HEK293 (cell line): ENCODE measurements at regions not wholly inside any gene's neighbourhood (a gene's known extent, or its start where the extent isn't known, plus 50 kb on each side); places are given as distances from the start of the nearest gene placed in this dataset.

Experiments used
- CTCF ChIA-PET: fragments of 350-600 bp; formaldehyde crosslinking; extraction: SDS; loops from one replicate; lab custom pipeline; 2021; ENCODE audit warnings: antibody characterized with exemption; lab: Yijun Ruan, JAX
- POLR2A ChIA-PET: fragments of 300-600 bp; formaldehyde crosslinking; extraction: SDS; loops from one replicate; lab custom pipeline; 2020; ENCODE audit warnings: antibody characterized with exemption, inconsistent platforms; lab: Yijun Ruan, JAX
- H3K27ac ChIP-seq: fragments of 200-500 bp; sonication (Bioruptor generic); 2 replicates; pipeline ENCODE4 v1.5.1; 2014; ENCODE audit warnings: low read depth, low read length, control low read depth, inconsistent platforms; ENCODE audit errors: extremely low read depth
- H3K36me3 ChIP-seq, 2 experiments: fragments of 200-500 bp in 1 of 2; sonication (Bioruptor generic) in 1 of 2; 1 replicate in 1 of 2; 2 replicates in 1 of 2; pipeline ENCODE4 v1.5.1; 2014 to 2017; ENCODE audit warnings: inconsistent platforms in 2 of 2, low read length in 2 of 2; ENCODE audit not compliant: control insufficient read depth in 2 of 2, insufficient read depth in 1 of 2
- H3K4me1 ChIP-seq: fragments of 200-500 bp; sonication (Bioruptor generic); 2 replicates; pipeline ENCODE4 v1.5.1; 2014; ENCODE audit warnings: mild to moderate bottlenecking, low read length, inconsistent platforms; ENCODE audit not compliant: control insufficient read depth, insufficient read depth
- H3K4me3 ChIP-seq: 2 replicates; pipeline ENCODE4 v1.5.1; 2011; ENCODE audit warnings: low read depth, mild to moderate bottlenecking, control low read depth, low read length, moderate library complexity
- H3K9me3 ChIP-seq: fragments of 200-500 bp; sonication (Bioruptor generic); 2 replicates; pipeline ENCODE4 v1.5.1; 2014; ENCODE audit warnings: low read depth, low read length, inconsistent platforms; ENCODE audit not compliant: control insufficient read depth, insufficient read depth
- HOXC10 ChIP-seq: sonication (generic); formaldehyde crosslinking; IDR thresholded peaks from 2 replicates; pipeline ENCODE4 v1.8.1; 2023; ENCODE audit warnings: mild to moderate bottlenecking, missing genetic modification reagents
- KLF9 ChIP-seq: fragments of 450-650 bp; formaldehyde crosslinking; IDR thresholded peaks from 2 replicates; pipeline ENCODE4 v1.5.1; 2016; ENCODE audit warnings: missing biosample characterization, missing genetic modification characterization, low read depth
- SP2 ChIP-seq: fragments of 450-650 bp; formaldehyde crosslinking; IDR thresholded peaks from 2 replicates; pipeline ENCODE4 v1.5.1; 2016; ENCODE audit warnings: missing biosample characterization, missing genetic modification characterization
- ZBTB17 ChIP-seq: fragments of 450-650 bp; formaldehyde crosslinking; IDR thresholded peaks from 2 replicates; pipeline ENCODE4 v1.5.1; 2016; ENCODE audit warnings: missing biosample characterization, missing genetic modification characterization
- ZNF133 ChIP-seq: fragments of 450-650 bp; formaldehyde crosslinking; IDR thresholded peaks from 2 replicates; pipeline ENCODE4 v1.5.1; 2016; ENCODE audit warnings: missing biosample characterization, missing genetic modification characterization
- ZNF157 ChIP-seq: fragments of 450-650 bp; formaldehyde crosslinking; IDR thresholded peaks from 2 replicates; pipeline ENCODE4 v1.5.1; 2016; ENCODE audit warnings: missing biosample characterization, missing genetic modification characterization
- ZNF561 ChIP-seq: fragments of 450-650 bp; IDR thresholded peaks from 2 replicates; pipeline ENCODE4 v1.5.1; 2018; ENCODE audit warnings: missing biosample characterization, missing genetic modification characterization, borderline replicate concordance
- ZNF585B ChIP-seq: fragments of 450-650 bp; formaldehyde crosslinking; IDR thresholded peaks from 2 replicates; pipeline ENCODE4 v1.5.1; 2016; ENCODE audit warnings: missing biosample characterization, missing genetic modification characterization
- ZNF701 ChIP-seq: fragments of 450-650 bp; formaldehyde crosslinking; IDR thresholded peaks from 2 replicates; pipeline ENCODE4 v1.5.1; 2016; ENCODE audit warnings: missing biosample characterization, missing genetic modification characterization
- ZNF76 ChIP-seq: fragments of 450-650 bp; formaldehyde crosslinking; IDR thresholded peaks from 2 replicates; pipeline ENCODE4; 2016; ENCODE audit warnings: low read depth, missing biosample characterization, missing genetic modification characterization, borderline replicate concordance
- ZSCAN23 ChIP-seq: fragments of 450-650 bp; formaldehyde crosslinking; IDR thresholded peaks from 2 replicates; pipeline ENCODE4 v1.5.1; 2016; ENCODE audit warnings: missing biosample characterization, missing genetic modification characterization
- TF ChIP-seq, protein P1 (sequence below): fragments of 450-650 bp; formaldehyde crosslinking; IDR thresholded peaks from 2 replicates; pipeline ENCODE4 v1.5.1; 2016; ENCODE audit warnings: missing biosample characterization, missing genetic modification characterization
- TF ChIP-seq, protein P2 (sequence below): fragments of 450-650 bp; IDR thresholded peaks from 2 replicates; pipeline ENCODE4 v1.5.1; 2018; ENCODE audit warnings: missing biosample characterization, mild to moderate bottlenecking, missing genetic modification characterization
- TF ChIP-seq, protein P3 (sequence below): fragments of 450-650 bp; formaldehyde crosslinking; IDR thresholded peaks from 2 replicates; pipeline ENCODE4 v1.5.1; 2016; ENCODE audit warnings: missing biosample characterization, missing genetic modification characterization

DNA sequence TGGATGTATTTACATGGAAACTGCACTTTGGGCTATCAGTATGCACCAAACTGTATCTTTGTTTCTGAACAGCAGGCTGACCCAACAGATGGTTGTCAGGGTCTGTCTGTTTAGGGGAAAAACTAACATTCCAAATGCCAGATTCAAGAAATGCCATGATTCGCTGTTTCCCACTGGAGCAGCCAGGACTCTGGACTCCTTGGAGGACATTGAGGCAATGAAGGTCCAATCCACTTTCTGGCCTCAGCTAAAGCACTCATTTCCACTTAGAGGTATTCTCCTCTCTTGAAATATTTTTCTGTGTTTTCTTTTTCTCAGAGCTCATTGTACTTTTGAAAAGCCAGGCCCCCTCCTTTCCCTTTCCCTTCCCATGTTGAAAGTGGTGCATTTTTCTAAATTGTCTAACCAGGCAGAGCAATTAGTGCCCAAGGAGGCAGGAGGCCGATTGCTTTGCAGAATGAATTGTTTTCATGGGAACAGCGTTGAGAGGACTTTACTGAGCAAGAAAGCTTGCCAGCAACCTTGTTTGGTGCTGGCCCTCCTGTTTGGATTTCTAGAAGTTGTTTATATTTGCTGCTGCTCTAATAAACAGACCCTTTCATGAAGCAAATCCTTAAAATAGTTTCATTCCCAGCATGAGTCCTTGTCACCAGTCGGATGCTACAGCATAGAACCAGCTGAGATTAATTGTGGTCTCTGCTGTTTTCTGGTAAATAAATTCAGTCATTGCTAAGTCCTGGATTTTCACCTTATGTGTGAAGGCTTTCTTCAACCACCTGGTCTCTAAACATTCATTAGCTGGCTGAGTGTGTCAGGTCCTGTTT lies 132.8 kb upstream of the TAF11L2 start:
- H3K4me3 ChIP-seq = no peak overlapping the region
- ChIA-PET CTCF (no interaction called here), POLR2A (interaction anchor here (1.3 kb wide), 1 partner anchor 9 kb away, joined by 4 read pairs; no protein-coding TSS in a partner anchor)
- no peaks in the 10 kb centered on the region for H3K9me3 ChIP-seq
- H3K27ac ChIP-seq = peak overlapping the region; percentile 0; the same call in 1 of the 2 replicates
- H3K4me1 ChIP-seq = peaks cover 18% of the 10 kb centered on the region
- H3K36me3 ChIP-seq = no peaks in the 10 kb centered on the region
- TF ChIP-seq, protein P1, sequence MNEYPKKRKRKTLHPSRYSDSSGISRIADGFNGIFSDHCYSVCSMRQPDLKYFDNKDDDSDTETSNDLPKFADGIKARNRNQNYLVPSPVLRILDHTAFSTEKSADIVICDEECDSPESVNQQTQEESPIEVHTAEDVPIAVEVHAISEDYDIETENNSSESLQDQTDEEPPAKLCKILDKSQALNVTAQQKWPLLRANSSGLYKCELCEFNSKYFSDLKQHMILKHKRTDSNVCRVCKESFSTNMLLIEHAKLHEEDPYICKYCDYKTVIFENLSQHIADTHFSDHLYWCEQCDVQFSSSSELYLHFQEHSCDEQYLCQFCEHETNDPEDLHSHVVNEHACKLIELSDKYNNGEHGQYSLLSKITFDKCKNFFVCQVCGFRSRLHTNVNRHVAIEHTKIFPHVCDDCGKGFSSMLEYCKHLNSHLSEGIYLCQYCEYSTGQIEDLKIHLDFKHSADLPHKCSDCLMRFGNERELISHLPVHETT (tag by site-specific recombination) = no peak
- peak; percentile 67 for TF ChIP-seq ZNF133

DNA sequence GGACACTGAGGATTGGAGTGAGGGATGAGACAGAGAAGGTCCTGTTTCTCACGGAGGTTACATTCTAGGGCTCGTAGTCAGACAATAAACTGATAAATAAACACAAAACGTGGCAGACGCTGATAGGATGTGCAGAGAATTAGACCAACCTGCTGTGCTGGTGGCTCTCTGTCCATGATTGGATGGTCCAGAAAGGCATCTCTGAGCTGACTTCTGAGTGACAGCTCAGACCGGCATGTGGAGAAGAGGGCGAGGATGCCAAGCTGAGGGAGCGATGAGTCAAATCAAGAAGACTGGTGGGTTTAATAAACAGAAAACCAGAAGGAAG lies 132.3 kb upstream of the TAF11L2 start:
- Histone ChIP-seq H3K4me1 (peaks cover 13% of the 10 kb centered on the region), H3K9me3 (no peaks in the 10 kb centered on the region), H3K36me3 (no peaks in the 10 kb centered on the region), H3K4me3 (no peak overlapping the region), H3K27ac (peak overlapping the region; percentile 0; the same call in 1 of the 2 replicates)
- POLR2A ChIA-PET = interaction anchor here (1.3 kb wide), 1 partner anchor 8 kb away, joined by 4 read pairs; no protein-coding TSS in a partner anchor
- TF ChIP-seq SP2 (tag by site-specific recombination) (peak; percentile 59), HOXC10 (CRISPR knock-in tag) (no peak)
- CTCF ChIA-PET = interaction anchor here (0.6 kb wide), 1 partner anchor 83 kb away, joined by 5 read pairs; no protein-coding TSS in a partner anchor

DNA sequence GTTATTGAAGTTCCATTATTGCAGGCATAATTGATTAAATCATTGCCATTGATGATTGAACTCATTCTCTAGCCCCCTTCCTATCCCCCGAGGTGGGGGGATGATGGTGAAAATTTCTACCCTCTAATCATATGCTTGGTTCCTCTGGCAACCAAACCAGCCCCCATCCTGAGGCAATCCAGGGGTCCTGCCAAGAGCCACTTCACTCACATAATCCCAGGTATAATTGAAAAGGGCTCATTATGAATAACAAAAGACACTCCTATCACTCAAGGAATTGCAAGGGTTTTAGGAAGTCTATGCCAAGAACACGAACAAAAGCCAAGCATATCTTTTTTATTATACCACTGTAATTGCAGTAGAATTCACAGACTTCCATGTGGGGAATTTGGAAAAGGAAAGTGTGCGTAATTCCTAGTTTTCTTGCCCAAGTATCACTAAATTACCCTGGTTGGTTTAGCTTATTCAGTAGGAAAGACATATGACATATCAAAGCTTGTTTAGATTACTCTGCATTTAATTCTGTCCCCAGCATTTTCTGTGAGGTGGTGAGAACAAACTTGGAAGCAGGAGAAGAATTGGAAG lies 130.7 kb upstream of the TAF11L2 start:
- ChIA-PET POLR2A (interaction anchor here (1.2 kb wide), 1 partner anchor 12 kb away, joined by 5 read pairs; no protein-coding TSS in a partner anchor), CTCF (interaction anchor here (0.6 to 0.7 kb wide), 2 partner anchors 22 to 151 kb away, joined by 3 to 6 read pairs; no protein-coding TSS in a partner anchor)

DNA sequence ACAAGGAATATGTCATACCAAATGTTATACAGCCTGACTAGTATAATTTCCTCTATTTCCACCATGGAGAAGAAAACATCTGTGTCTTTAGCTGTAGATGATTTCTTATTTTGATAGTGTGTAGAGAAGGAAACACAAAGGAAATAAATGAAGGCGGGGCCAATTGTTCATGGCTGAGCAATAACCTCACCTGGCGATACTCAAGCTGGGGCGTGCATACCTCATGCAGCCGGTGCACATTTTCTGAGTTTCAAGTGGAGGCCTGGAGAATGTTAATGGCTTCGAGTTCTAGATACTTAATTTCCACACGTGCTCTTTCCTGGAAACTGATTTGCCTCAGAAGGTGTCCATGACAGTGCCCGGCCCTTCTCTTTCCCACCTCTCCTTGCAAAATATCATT lies 127.4 kb upstream of the TAF11L2 start:
- Histone ChIP-seq H3K27ac (no peak overlapping the region), H3K4me3 (no peak overlapping the region), H3K4me1 (peaks cover 11% of the 10 kb centered on the region), H3K36me3 (no peaks in the 10 kb centered on the region), H3K9me3 (no peaks in the 10 kb centered on the region)
- POLR2A ChIA-PET = interaction anchor here (1.3 kb wide), 1 partner anchor 155 kb away, joined by 5 read pairs; no protein-coding TSS in a partner anchor
- CTCF ChIA-PET = interaction anchor here (0.6 to 2.2 kb wide), 2 partner anchors 64 to 104 kb away, joined by 3 to 9 read pairs; no protein-coding TSS in a partner anchor
- TF ChIP-seq, protein P2, sequence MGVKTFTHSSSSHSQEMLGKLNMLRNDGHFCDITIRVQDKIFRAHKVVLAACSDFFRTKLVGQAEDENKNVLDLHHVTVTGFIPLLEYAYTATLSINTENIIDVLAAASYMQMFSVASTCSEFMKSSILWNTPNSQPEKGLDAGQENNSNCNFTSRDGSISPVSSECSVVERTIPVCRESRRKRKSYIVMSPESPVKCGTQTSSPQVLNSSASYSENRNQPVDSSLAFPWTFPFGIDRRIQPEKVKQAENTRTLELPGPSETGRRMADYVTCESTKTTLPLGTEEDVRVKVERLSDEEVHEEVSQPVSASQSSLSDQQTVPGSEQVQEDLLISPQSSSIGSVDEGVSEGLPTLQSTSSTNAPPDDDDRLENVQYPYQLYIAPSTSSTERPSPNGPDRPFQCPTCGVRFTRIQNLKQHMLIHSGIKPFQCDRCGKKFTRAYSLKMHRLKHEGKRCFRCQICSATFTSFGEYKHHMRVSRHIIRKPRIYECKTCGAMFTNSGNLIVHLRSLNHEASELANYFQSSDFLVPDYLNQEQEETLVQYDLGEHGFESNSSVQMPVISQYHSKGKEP = no peak
- TF ChIP-seq ZNF701 (tag by site-specific recombination) (no peak), ZNF157 (tag by site-specific recombination) (no peak), ZNF585B (tag by site-specific recombination) (no peak), ZSCAN23 (tag by site-specific recombination) (no peak), KLF9 (tag by site-specific recombination) (no peak), ZNF76 (tag by site-specific recombination) (no peak), ZBTB17 (tag by site-specific recombination) (no peak), ZNF561 (tag by site-specific recombination) (no peak)
- TF ChIP-seq, protein P3, sequence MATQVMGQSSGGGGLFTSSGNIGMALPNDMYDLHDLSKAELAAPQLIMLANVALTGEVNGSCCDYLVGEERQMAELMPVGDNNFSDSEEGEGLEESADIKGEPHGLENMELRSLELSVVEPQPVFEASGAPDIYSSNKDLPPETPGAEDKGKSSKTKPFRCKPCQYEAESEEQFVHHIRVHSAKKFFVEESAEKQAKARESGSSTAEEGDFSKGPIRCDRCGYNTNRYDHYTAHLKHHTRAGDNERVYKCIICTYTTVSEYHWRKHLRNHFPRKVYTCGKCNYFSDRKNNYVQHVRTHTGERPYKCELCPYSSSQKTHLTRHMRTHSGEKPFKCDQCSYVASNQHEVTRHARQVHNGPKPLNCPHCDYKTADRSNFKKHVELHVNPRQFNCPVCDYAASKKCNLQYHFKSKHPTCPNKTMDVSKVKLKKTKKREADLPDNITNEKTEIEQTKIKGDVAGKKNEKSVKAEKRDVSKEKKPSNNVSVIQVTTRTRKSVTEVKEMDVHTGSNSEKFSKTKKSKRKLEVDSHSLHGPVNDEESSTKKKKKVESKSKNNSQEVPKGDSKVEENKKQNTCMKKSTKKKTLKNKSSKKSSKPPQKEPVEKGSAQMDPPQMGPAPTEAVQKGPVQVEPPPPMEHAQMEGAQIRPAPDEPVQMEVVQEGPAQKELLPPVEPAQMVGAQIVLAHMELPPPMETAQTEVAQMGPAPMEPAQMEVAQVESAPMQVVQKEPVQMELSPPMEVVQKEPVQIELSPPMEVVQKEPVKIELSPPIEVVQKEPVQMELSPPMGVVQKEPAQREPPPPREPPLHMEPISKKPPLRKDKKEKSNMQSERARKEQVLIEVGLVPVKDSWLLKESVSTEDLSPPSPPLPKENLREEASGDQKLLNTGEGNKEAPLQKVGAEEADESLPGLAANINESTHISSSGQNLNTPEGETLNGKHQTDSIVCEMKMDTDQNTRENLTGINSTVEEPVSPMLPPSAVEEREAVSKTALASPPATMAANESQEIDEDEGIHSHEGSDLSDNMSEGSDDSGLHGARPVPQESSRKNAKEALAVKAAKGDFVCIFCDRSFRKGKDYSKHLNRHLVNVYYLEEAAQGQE (tag by site-specific recombination) = no peak

More for the DNA sequence above, 130.7 kb upstream of the TAF11L2 start:
- TF ChIP-seq, protein P1 (tag by site-specific recombination) = no peak
- TF ChIP-seq, all 188 proteins: peak for 0
- Histone ChIP-seq H3K4me1 (peaks cover 13% of the 10 kb centered on the region), H3K9me3 (no peaks in the 10 kb centered on the region), H3K36me3 (no peaks in the 10 kb centered on the region), H3K4me3 (no peak overlapping the region), H3K27ac (no peak overlapping the region)
